HCT116 (cell line): ENCODE measurements at regions not wholly inside any gene's neighbourhood (a gene's known extent, or its start where the extent isn't known, plus 50 kb on each side); places are given as distances from the start of the nearest gene placed in this dataset.

Experiments
- ATAC-seq: fragments of 200-7000 bp; cut with Tn5 transposase; 2 replicates; pipeline ENCODE4 v1.9.1; 2020; ENCODE audit warnings: mild to moderate bottlenecking, moderate library complexity
- BruUV-seq: library from RNA; stranded (reverse); fragments of 400-500 nt; replicated peaks from 2 replicates; lab custom pipeline; 2021; lab: Mats Ljungman, UMichigan
- CTCF ChIA-PET: fragments of 300-600 bp; sonication (Branson Sonifier 250); formaldehyde crosslinking; loops from one replicate; lab custom pipeline; 2021; ENCODE audit warnings: antibody characterized with exemption; lab: Charles Lee
- POLR2A ChIA-PET: fragments of 300-600, 350-600 bp; sonication (Branson Sonifier 250); formaldehyde crosslinking; loops from one replicate; lab custom pipeline; 2021; ENCODE audit warnings: antibody characterized with exemption; lab: Charles Lee
- RAD21 ChIA-PET, 2 experiments: fragments of 300-600 bp; sonication (Branson Sonifier 250); formaldehyde crosslinking; loops; one replicate each; lab custom pipeline; 2023; ENCODE audit warnings: low total read pairs in 2 of 2; ENCODE audit not compliant: uncharacterized antibody in 2 of 2, unreplicated experiment in 2 of 2, low non-redundant PET in 1 of 2; lab: Charles Lee
- DNase-seq: peaks from one replicate; pipeline ENCODE4 v3.0.0-alpha.2; 2010; ENCODE audit warnings: low read depth, low spot score
- H2AFZ ChIP-seq: fragments of 200-600 bp; shearing (Covaris generic), sonication (generic); 2 replicates; pipeline ENCODE4 v1.6.1; 2017; ENCODE audit warnings: low read depth, mixed run types, mixed read lengths, antibody characterized with exemption, low read length; ENCODE audit not compliant: poor library complexity, severe bottlenecking
- H3K27ac ChIP-seq: 2 replicates; pipeline ENCODE4 v1.5.1; 2012; ENCODE audit warnings: low read depth, low read length
- H3K27me3 ChIP-seq: fragments of 200-600 bp; sonication (generic); 2 replicates; pipeline ENCODE4 v1.6.1; 2016; ENCODE audit warnings: mixed run types, low read length, mixed read lengths; ENCODE audit not compliant: insufficient read depth
- H3K36me3 ChIP-seq, 2 experiments: fragments of 200-500 bp in 1 of 2; fragments of 200-600 bp in 1 of 2; sonication (Bioruptor generic) in 1 of 2; sonication (generic) in 1 of 2; 2 replicates each; pipeline versions ENCODE4 v1.5.1 to v1.6.1; 2014 to 2016; ENCODE audit warnings: low read length in 2 of 2, inconsistent platforms in 1 of 2, mixed read lengths in 1 of 2, mixed run types in 1 of 2; ENCODE audit not compliant: insufficient read depth in 2 of 2, control insufficient read depth in 1 of 2
- H3K4me1 ChIP-seq, 2 experiments: fragments of 200-600 bp in 1 of 2; sonication (generic) in 1 of 2; 2 replicates each; pipeline versions ENCODE4 v1.5.1 to v1.6.1; 2012 to 2017; ENCODE audit warnings: low read length in 2 of 2, inconsistent platforms in 1 of 2, mild to moderate bottlenecking in 1 of 2, mixed read lengths in 1 of 2, mixed run types in 1 of 2, moderate library complexity in 1 of 2; ENCODE audit not compliant: insufficient read depth in 2 of 2, control insufficient read depth in 1 of 2
- H3K4me2 ChIP-seq: fragments of 200-600 bp; sonication (generic); 2 replicates; pipeline ENCODE4 v1.6.1; 2017; ENCODE audit warnings: mixed run types, low read length, mixed read lengths
- H3K4me3 ChIP-seq, 2 experiments: fragments of 200-600 bp in 1 of 2; sonication (generic) in 1 of 2; replicated peaks in 1 of 2; 2 replicates each; pipeline ENCODE4 v1.5.1; 2011 to 2016; ENCODE audit warnings: low read length in 2 of 2, control low read depth in 1 of 2, low read depth in 1 of 2, mild to moderate bottlenecking in 1 of 2, mixed read lengths in 1 of 2, mixed run types in 1 of 2
- H3K79me2 ChIP-seq: fragments of 200-600 bp; sonication (generic); 2 replicates; pipeline ENCODE4 v1.6.1; 2017; ENCODE audit warnings: mild to moderate bottlenecking, mixed run types, low read length, moderate library complexity, mixed read lengths; ENCODE audit not compliant: insufficient read depth
- H3K9ac ChIP-seq: fragments of 200-600 bp; sonication (generic); 2 replicates; pipeline ENCODE4 v1.6.1; 2016; ENCODE audit warnings: low read length, mixed read lengths
- H3K9me2 ChIP-seq: fragments of 200-600 bp; sonication (generic), shearing (Covaris generic); 2 replicates; pipeline ENCODE4 v1.6.1; 2017; ENCODE audit warnings: mixed run types, mild to moderate bottlenecking, moderate library complexity; ENCODE audit not compliant: insufficient read depth
- H3K9me3 ChIP-seq, 2 experiments: fragments of 200-500 bp in 1 of 2; fragments of 200-600 bp in 1 of 2; sonication (Bioruptor generic) in 1 of 2; sonication (generic) in 1 of 2; 2 replicates each; pipeline ENCODE4 v1.6.1; 2014 to 2017; ENCODE audit warnings: low read length in 2 of 2, mixed read lengths in 2 of 2, inconsistent platforms in 1 of 2, low read depth in 1 of 2, mild to moderate bottlenecking in 1 of 2, mixed run types in 1 of 2, moderate library complexity in 1 of 2; ENCODE audit not compliant: control insufficient read depth in 1 of 2, insufficient read depth in 1 of 2
- H4K20me1 ChIP-seq: fragments of 200-600 bp; sonication (generic), shearing (Covaris generic); 2 replicates; pipeline ENCODE4 v1.6.1; 2017; ENCODE audit warnings: mixed run types, mild to moderate bottlenecking, moderate library complexity; ENCODE audit not compliant: insufficient read depth
- EGR1 ChIP-seq: IDR thresholded peaks from 2 replicates; pipeline ENCODE4 v1.6.1; 2012; ENCODE audit warnings: low read depth
- EZH2phosphoT487 ChIP-seq: fragments of 200-600 bp; IDR thresholded peaks from 2 replicates; pipeline ENCODE4 v1.6.1; 2018; ENCODE audit warnings: antibody characterized with exemption, borderline replicate concordance
- FOSL1 ChIP-seq: IDR thresholded peaks from 2 replicates; pipeline ENCODE4 v1.6.1; 2012; ENCODE audit warnings: low read depth
- RAD21 ChIP-seq: IDR thresholded peaks from 2 replicates; pipeline ENCODE4 v1.6.1; 2012; ENCODE audit warnings: low read depth, mild to moderate bottlenecking
- SP1 ChIP-seq: IDR thresholded peaks from 2 replicates; pipeline ENCODE4 v1.6.1; 2012; ENCODE audit warnings: low read depth
- ZNF274 ChIP-seq: fragments of 200-500 bp; sonication (Bioruptor generic); IDR thresholded peaks from 2 replicates; pipeline ENCODE4 v1.6.1; 2014; ENCODE audit warnings: mild to moderate bottlenecking, low read depth, low read length, inconsistent platforms
- intact Hi-C: fragments of 100-400 bp; cut with micrococcal nuclease; formaldehyde crosslinking; loops from 2 replicates; pipeline ENCODE4 v1.10.0; 2022
- TF ChIP-seq, protein P1 (sequence below): IDR thresholded peaks from 2 replicates; pipeline ENCODE4 v1.6.1; 2011; ENCODE audit warnings: mild to moderate bottlenecking, low read length, moderate library complexity; ENCODE audit not compliant: insufficient replicate concordance; ENCODE audit errors: extremely low read depth
- TF ChIP-seq, protein P2 (sequence below): IDR thresholded peaks from 2 replicates; pipeline ENCODE4 v1.6.1; 2012
- TF ChIP-seq, protein P3 (sequence below), 3 experiments: fragments of 200-600 bp in 1 of 3; sonication (generic) in 1 of 3; IDR thresholded peaks in 2 of 3; conservative IDR thresholded peaks in 1 of 3; 2 replicates each; pipeline ENCODE4 v1.5.1; 2012 to 2017; ENCODE audit warnings: low read depth in 2 of 3, low read length in 2 of 3, antibody characterized with exemption in 1 of 3, borderline replicate concordance in 1 of 3, control low read depth in 1 of 3, mild to moderate bottlenecking in 1 of 3, mixed read lengths in 1 of 3, mixed run types in 1 of 3, moderate library complexity in 1 of 3; ENCODE audit not compliant: insufficient read depth in 1 of 3

DNA sequence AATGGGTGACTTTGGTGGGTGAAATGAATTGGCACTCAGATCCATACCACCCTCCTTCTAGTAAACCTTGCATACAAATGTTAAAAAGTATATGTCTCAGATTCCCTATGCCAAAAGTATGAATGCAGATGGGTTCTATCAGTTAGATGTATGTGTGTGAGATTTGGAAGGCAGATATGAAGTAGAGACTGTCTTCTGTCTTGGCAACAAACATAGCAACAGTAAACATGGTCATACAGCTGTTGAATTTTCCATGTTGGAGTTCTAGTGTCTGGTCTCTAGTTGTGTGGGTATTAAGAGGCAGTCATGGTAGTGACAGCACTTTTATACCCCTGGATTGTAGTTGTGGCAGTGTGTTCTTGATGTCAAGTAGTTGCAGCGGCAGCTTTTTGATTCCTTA, 125.6 kb upstream of the PITX1 start:
- no peaks in the 10 kb centered on the region for H3K27me3 ChIP-seq
- ChIA-PET RAD21 (no interaction called here), POLR2A (no interaction called here), CTCF (no interaction called here)
- no peak overlapping the region for H3K4me3 ChIP-seq
- H4K20me1 ChIP-seq = no peaks in the 10 kb centered on the region
- H3K36me3 ChIP-seq = no peaks in the 10 kb centered on the region
- no peak for ATAC-seq
- H3K9me3 ChIP-seq = peaks cover 3 to 7% of the 10 kb centered on the region in 2 experiments; a peak in 1 of 4 replicates
- BruUV-seq = no TSS peak
- H3K9me2 ChIP-seq = no peaks in the 10 kb centered on the region
- H2AFZ ChIP-seq = no peak overlapping the region
- H3K27ac ChIP-seq = no peak overlapping the region
- no peak overlapping the region for H3K9ac ChIP-seq
- H3K79me2 ChIP-seq = no peaks in the 10 kb centered on the region
- TF ChIP-seq RAD21 = no peak
- TF ChIP-seq, protein P1, sequence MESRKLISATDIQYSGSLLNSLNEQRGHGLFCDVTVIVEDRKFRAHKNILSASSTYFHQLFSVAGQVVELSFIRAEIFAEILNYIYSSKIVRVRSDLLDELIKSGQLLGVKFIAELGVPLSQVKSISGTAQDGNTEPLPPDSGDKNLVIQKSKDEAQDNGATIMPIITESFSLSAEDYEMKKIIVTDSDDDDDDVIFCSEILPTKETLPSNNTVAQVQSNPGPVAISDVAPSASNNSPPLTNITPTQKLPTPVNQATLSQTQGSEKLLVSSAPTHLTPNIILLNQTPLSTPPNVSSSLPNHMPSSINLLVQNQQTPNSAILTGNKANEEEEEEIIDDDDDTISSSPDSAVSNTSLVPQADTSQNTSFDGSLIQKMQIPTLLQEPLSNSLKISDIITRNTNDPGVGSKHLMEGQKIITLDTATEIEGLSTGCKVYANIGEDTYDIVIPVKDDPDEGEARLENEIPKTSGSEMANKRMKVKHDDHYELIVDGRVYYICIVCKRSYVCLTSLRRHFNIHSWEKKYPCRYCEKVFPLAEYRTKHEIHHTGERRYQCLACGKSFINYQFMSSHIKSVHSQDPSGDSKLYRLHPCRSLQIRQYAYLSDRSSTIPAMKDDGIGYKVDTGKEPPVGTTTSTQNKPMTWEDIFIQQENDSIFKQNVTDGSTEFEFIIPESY = no peak
- no peak for TF ChIP-seq EZH2phosphoT487
- no peak for TF ChIP-seq FOSL1
- TF ChIP-seq, protein P2, sequence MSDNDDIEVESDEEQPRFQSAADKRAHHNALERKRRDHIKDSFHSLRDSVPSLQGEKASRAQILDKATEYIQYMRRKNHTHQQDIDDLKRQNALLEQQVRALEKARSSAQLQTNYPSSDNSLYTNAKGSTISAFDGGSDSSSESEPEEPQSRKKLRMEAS = no peak
- no peak for TF ChIP-seq SP1
- no peak for TF ChIP-seq ZNF274
- TF ChIP-seq, protein P3, sequence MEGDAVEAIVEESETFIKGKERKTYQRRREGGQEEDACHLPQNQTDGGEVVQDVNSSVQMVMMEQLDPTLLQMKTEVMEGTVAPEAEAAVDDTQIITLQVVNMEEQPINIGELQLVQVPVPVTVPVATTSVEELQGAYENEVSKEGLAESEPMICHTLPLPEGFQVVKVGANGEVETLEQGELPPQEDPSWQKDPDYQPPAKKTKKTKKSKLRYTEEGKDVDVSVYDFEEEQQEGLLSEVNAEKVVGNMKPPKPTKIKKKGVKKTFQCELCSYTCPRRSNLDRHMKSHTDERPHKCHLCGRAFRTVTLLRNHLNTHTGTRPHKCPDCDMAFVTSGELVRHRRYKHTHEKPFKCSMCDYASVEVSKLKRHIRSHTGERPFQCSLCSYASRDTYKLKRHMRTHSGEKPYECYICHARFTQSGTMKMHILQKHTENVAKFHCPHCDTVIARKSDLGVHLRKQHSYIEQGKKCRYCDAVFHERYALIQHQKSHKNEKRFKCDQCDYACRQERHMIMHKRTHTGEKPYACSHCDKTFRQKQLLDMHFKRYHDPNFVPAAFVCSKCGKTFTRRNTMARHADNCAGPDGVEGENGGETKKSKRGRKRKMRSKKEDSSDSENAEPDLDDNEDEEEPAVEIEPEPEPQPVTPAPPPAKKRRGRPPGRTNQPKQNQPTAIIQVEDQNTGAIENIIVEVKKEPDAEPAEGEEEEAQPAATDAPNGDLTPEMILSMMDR (IDR thresholded peaks at IDR 0.05 in 2 of 3, conservative IDR thresholded peaks at IDR 0.05 in 1 of 3; ENCODE audit: borderline replicate concordance in 1 of 3, insufficient read depth in 1 of 3, low read depth in 2 of 3, low read length in 2 of 3) = no peak
- TF ChIP-seq EGR1 = no peak
- H3K4me2 ChIP-seq = no peak overlapping the region
- peaks cover 0 to 11% of the 10 kb centered on the region in 2 experiments; a peak in 1 of 4 replicates for H3K4me1 ChIP-seq
- intact Hi-C loops = no loop called here
- DNase-seq = no peak
